GM23338 (cell line): ENCODE measurements at regions not wholly inside any gene's neighbourhood (a gene's known extent, or its start where the extent isn't known, plus 50 kb on each side); places are given as distances from the start of the nearest gene placed in this dataset.

ENCODE experiments used
- EZH2 ChIP-seq: fragments of 200-600 bp; sonication (generic); IDR thresholded peaks from one replicate; pipeline ENCODE4 v1.8.0; 2017; ENCODE audit warnings: antibody characterized with exemption, mild to moderate bottlenecking, low read depth; ENCODE audit not compliant: unreplicated experiment
- EZH2phosphoT487 ChIP-seq: fragments of 200-600 bp; sonication (generic); IDR thresholded peaks from one replicate; pipeline ENCODE4 v1.8.1; 2018; ENCODE audit warnings: antibody characterized with exemption; ENCODE audit not compliant: unreplicated experiment
- POLR2AphosphoS5 ChIP-seq: IDR thresholded peaks from 2 replicates; pipeline ENCODE4 v1.6.1; 2016; ENCODE audit warnings: antibody characterized with exemption, low read depth
- TF ChIP-seq, protein P1 (sequence below), 2 experiments: fragments of 200-600 bp in 1 of 2; sonication (generic) in 1 of 2; conservative IDR thresholded peaks; 2 replicates each; pipeline versions ENCODE4 v1.5.1 to v1.6.1; 2016 to 2017; ENCODE audit warnings: antibody characterized with exemption in 2 of 2, low read depth in 2 of 2, mild to moderate bottlenecking in 2 of 2, moderate library complexity in 1 of 2

DNA sequence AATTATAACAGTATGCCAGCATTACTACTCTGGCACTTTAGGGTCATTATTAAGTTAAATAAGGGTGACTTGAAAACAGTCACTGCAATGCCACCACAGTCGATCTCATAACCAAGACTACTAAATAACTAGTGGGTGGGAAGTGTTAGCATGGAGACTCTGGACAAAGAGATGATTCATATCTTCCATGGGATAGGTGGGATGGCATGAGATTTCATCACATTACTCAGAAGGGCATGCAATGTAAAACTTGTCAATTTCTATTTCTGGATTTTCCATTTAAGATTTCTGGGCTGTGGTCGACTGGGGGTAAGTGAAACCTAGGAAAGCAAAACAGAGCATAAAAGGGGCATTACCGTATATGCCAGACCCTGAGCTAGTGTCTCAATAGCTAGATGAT is 538.9 kb upstream of the GRM7 start:
- TF ChIP-seq EZH2 (no peak), POLR2AphosphoS5 (no peak), EZH2phosphoT487 (no peak)
- TF ChIP-seq, protein P1, sequence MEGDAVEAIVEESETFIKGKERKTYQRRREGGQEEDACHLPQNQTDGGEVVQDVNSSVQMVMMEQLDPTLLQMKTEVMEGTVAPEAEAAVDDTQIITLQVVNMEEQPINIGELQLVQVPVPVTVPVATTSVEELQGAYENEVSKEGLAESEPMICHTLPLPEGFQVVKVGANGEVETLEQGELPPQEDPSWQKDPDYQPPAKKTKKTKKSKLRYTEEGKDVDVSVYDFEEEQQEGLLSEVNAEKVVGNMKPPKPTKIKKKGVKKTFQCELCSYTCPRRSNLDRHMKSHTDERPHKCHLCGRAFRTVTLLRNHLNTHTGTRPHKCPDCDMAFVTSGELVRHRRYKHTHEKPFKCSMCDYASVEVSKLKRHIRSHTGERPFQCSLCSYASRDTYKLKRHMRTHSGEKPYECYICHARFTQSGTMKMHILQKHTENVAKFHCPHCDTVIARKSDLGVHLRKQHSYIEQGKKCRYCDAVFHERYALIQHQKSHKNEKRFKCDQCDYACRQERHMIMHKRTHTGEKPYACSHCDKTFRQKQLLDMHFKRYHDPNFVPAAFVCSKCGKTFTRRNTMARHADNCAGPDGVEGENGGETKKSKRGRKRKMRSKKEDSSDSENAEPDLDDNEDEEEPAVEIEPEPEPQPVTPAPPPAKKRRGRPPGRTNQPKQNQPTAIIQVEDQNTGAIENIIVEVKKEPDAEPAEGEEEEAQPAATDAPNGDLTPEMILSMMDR (conservative IDR thresholded peaks at IDR 0.05; ENCODE audit: low read depth in 2 of 2): no peak
